ENCODE measurements at regions not wholly inside any gene's neighbourhood (a gene's known extent, or its start where the extent isn't known, plus 50 kb on each side); places are given as distances from the start of the nearest gene placed in this dataset.
"Not testable (repeated sequence)": the region's sequence is repeated elsewhere in the genome, so short reads cannot be mapped to it uniquely, and the experiment has no call there.

- no peak overlapping the region for H3K4me3 ChIP-seq
- TF ChIP-seq EP300 (IDR thresholded peaks at IDR 0.05) (no peak), POLR2A (IDR thresholded peaks at IDR 0.05) (no peak), POLR2AphosphoS5 (IDR thresholded peaks at IDR 0.05) (no peak), CTCF (IDR thresholded peaks at IDR 0.05) (no peak)
- H3K9me3 ChIP-seq = peaks cover 0 to 17% (median 9%) of the 10 kb centered on the region in 4 donors
- DNase-seq = no peak
- no peaks in the 10 kb centered on the region for H3K27me3 ChIP-seq
- WGBS, 5 donors = 79 to 94% (median 87%) methylated on average over 3 of the region's 3 CpGs
- intact Hi-C loops (cut with DNase I; ENCODE audit: low total_unique reads) = no loop called here
- H3K36me3 ChIP-seq = no peaks in the 10 kb centered on the region
- no peak overlapping the region for H3K27ac ChIP-seq
- H3K4me1 ChIP-seq = no peaks in the 10 kb centered on the region
Observed at GRCh38 chr17:31645351-31645750, 213.7 kb downstream of the COPRS start.

- Histone ChIP-seq H3K27me3 (no peaks in the 10 kb centered on the region), H3K36me3 (no peaks in the 10 kb centered on the region), H3K4me3 (no peak overlapping the region), H3K4me1 (no peaks in the 10 kb centered on the region), H3K9me3 (peaks cover 0 to 14% (median 2%) of the 10 kb centered on the region in 4 donors), H3K27ac (no peak overlapping the region)
- DNase-seq = no peak
- intact Hi-C loops (cut with DNase I; ENCODE audit: low total_unique reads) = no loop called here
- WGBS, 5 donors = 40 to 78% (median 69%) methylated on average over 3 of the region's 3 CpGs
- no peak for TF ChIP-seq POLR2A (IDR thresholded peaks at IDR 0.05)
Observed at GRCh38 chr17:31631766-31632165, 227.3 kb downstream of the COPRS start.

- intact Hi-C loops (cut with DNase I; ENCODE audit: low total_unique reads); H3K27ac ChIP-seq; H3K4me3 ChIP-seq; DNase-seq; H3K4me1 ChIP-seq; H3K27me3 ChIP-seq; H3K36me3 ChIP-seq: not testable (repeated sequence)
- H3K9me3 ChIP-seq = peaks cover 0 to 17% (median 2%) of the 10 kb centered on the region in 4 donors
- 90 to 99% (median 93%) methylated on average over 8 of the region's 8 CpGs for WGBS, 5 donors
Observed at GRCh38 chr17:31630866-31631265, 228.2 kb downstream of the COPRS start.

- H3K9me3 ChIP-seq = peaks cover 0 to 27% (median 9%) of the 10 kb centered on the region in 4 donors
- TF ChIP-seq CTCF (IDR thresholded peaks at IDR 0.05) (no peak), EP300 (IDR thresholded peaks at IDR 0.05) (no peak), POLR2A (IDR thresholded peaks at IDR 0.05) (no peak), POLR2AphosphoS5 (IDR thresholded peaks at IDR 0.05) (no peak)
- H3K27me3 ChIP-seq = no peaks in the 10 kb centered on the region
- no peak for DNase-seq
- no peaks in the 10 kb centered on the region for H3K4me1 ChIP-seq
- no peak overlapping the region for H3K4me3 ChIP-seq
- WGBS, 5 donors = 64 to 71% (median 70%) methylated on average over 8 of the region's 8 CpGs
- H3K27ac ChIP-seq = no peak overlapping the region
- H3K36me3 ChIP-seq = no peaks in the 10 kb centered on the region
- intact Hi-C loops (cut with DNase I; ENCODE audit: low total_unique reads) = no loop called here
Observed at GRCh38 chr17:31629696-31630470, 229.2 kb downstream of the COPRS start.

- TF ChIP-seq POLR2A (IDR thresholded peaks at IDR 0.05) = no peak
- no peak for TF ChIP-seq EP300 (IDR thresholded peaks at IDR 0.05)
- no peak for TF ChIP-seq CTCF (IDR thresholded peaks at IDR 0.05)
- TF ChIP-seq POLR2AphosphoS5 (IDR thresholded peaks at IDR 0.05) = no peak
- Histone ChIP-seq H3K36me3 (no peaks in the 10 kb centered on the region), H3K27ac (no peak overlapping the region), H3K27me3 (no peaks in the 10 kb centered on the region), H3K4me1 (no peaks in the 10 kb centered on the region), H3K9me3 (peaks cover 0 to 29% (median 18%) of the 10 kb centered on the region in 4 donors), H3K4me3 (no peak overlapping the region)
- WGBS, 5 donors = 30 to 69% (median 42%) methylated on average over 1 of the region's 1 CpG
- no peak for DNase-seq
- intact Hi-C loops (cut with DNase I; ENCODE audit: low total_unique reads) = no loop called here
Observed at GRCh38 chr17:31627960-31628359, 231.1 kb downstream of the COPRS start.

Data from stomach (tissue), 8 donors.